ENCODE measurements at regions not wholly inside any gene's neighbourhood (a gene's known extent, or its start where the extent isn't known, plus 50 kb on each side); places are given as distances from the start of the nearest gene placed in this dataset.

DNA sequence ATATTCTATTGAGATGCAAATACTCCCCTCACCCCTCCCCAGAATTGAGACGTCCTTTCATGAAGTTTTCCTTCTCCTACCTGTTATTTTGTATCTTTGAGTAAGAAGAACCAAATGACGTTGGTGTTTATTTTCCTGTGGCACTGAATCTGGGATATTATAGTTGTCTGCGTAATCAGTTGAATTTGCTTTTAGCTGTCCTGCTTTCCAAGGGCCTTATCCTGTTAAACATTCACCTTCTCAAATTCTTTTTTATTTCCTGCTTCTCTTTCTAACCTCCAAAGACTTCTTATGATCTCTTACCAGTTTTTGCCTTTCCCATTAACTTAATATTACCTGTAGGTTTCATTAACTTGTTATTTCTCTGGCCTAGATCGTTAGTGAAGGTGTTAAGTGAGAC, 1254.9 kb upstream of the WWC1 start (continued):
- TF ChIP-seq MLLT1 (IDR thresholded peaks at IDR 0.05) (no peak), NFYB (IDR thresholded peaks at IDR 0.05; ENCODE audit: insufficient read depth, low read depth, low read length) (no peak), NFXL1 (IDR thresholded peaks at IDR 0.05; ENCODE audit: borderline replicate concordance) (no peak), HDAC6 (IDR thresholded peaks at IDR 0.05; ENCODE audit: unreplicated experiment) (no peak), CHD2 (IDR thresholded peaks at IDR 0.05; ENCODE audit: borderline replicate concordance, low read depth, low read length) (no peak), NR2F1 (conservative IDR thresholded peaks at IDR 0.05) (no peak), POLR2A (IDR thresholded peaks at IDR 0.05; ENCODE audit: low read depth, low read length) (no peak)
- TF ChIP-seq, protein P1, sequence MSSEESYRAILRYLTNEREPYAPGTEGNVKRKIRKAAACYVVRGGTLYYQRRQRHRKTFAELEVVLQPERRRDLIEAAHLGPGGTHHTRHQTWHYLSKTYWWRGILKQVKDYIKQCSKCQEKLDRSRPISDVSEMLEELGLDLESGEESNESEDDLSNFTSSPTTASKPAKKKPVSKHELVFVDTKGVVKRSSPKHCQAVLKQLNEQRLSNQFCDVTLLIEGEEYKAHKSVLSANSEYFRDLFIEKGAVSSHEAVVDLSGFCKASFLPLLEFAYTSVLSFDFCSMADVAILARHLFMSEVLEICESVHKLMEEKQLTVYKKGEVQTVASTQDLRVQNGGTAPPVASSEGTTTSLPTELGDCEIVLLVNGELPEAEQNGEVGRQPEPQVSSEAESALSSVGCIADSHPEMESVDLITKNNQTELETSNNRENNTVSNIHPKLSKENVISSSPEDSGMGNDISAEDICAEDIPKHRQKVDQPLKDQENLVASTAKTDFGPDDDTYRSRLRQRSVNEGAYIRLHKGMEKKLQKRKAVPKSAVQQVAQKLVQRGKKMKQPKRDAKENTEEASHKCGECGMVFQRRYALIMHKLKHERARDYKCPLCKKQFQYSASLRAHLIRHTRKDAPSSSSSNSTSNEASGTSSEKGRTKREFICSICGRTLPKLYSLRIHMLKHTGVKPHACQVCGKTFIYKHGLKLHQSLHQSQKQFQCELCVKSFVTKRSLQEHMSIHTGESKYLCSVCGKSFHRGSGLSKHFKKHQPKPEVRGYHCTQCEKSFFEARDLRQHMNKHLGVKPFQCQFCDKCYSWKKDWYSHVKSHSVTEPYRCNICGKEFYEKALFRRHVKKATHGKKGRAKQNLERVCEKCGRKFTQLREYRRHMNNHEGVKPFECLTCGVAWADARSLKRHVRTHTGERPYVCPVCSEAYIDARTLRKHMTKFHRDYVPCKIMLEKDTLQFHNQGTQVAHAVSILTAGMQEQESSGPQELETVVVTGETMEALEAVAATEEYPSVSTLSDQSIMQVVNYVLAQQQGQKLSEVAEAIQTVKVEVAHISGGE (CRISPR knock-in tag; IDR thresholded peaks at IDR 0.05): no peak

Data from GM12878 (cell line).